ENCODE measurements at regions not wholly inside any gene's neighbourhood (a gene's known extent, or its start where the extent isn't known, plus 50 kb on each side); places are given as distances from the start of the nearest gene placed in this dataset.

DNA sequence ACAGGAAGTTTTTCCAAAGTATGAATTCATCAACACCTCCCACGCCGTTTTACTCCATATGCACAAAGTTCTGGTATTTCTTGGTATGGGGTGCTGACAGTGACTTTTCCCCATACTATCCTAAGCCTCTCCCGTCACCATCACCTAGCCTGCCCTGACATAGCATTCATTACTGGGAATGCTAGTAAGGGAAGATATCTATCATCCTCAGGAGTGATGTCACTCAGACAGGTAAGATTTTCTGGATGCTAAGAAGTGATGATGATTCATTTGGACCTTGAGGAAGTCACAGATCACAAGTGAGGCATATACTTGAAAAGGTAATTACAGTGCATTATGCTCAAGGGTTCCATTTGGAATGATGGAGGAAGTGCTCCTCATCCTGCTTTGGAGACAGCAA lies 355.1 kb upstream of the STAC start:
- TF ChIP-seq, protein P1, sequence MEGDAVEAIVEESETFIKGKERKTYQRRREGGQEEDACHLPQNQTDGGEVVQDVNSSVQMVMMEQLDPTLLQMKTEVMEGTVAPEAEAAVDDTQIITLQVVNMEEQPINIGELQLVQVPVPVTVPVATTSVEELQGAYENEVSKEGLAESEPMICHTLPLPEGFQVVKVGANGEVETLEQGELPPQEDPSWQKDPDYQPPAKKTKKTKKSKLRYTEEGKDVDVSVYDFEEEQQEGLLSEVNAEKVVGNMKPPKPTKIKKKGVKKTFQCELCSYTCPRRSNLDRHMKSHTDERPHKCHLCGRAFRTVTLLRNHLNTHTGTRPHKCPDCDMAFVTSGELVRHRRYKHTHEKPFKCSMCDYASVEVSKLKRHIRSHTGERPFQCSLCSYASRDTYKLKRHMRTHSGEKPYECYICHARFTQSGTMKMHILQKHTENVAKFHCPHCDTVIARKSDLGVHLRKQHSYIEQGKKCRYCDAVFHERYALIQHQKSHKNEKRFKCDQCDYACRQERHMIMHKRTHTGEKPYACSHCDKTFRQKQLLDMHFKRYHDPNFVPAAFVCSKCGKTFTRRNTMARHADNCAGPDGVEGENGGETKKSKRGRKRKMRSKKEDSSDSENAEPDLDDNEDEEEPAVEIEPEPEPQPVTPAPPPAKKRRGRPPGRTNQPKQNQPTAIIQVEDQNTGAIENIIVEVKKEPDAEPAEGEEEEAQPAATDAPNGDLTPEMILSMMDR (IDR thresholded peaks at IDR 0.05; ENCODE audit: extremely low read depth in 1 of 2, insufficient read depth in 1 of 2, low read depth in 1 of 2, low read length in 2 of 2): no peak
- TF ChIP-seq POLR2A (IDR thresholded peaks at IDR 0.05; ENCODE audit: low read depth, low read length) (no peak), POLR2AphosphoS5 (IDR thresholded peaks at IDR 0.05; ENCODE audit: insufficient read depth, low read depth, low read length) (no peak), EZH2 (IDR thresholded peaks at IDR 0.05; ENCODE audit: borderline replicate concordance, low read depth, low read length, severe bottlenecking) (no peak)
